ENCODE measurements at regions not wholly inside any gene's neighbourhood (a gene's known extent, or its start where the extent isn't known, plus 50 kb on each side); places are given as distances from the start of the nearest gene placed in this dataset.

GRCh38 chr11:116598556-116598955 is 174.2 kb downstream of the BUD13 start:
- DNase-seq = no peak

DNA sequence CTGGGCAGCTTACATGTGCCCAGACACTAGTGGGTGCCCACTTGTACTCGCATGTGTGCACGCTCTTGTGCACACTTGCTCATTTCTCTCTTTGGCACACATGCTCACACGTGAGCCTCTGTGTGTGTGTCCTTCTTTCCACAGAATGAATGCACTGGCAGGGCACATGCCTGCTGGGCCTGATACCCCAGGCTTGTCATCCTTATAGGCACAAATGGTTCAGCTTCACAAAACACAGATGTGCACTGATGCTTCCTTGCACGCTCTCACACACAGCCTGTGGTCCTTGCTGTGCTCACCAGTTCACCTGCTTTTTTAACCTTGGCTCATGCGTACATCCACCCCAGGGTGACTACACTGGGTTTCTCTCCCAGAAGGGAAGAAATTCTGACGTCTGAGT is 174.8 kb downstream of the BUD13 start:
- no peak for DNase-seq

DNA sequence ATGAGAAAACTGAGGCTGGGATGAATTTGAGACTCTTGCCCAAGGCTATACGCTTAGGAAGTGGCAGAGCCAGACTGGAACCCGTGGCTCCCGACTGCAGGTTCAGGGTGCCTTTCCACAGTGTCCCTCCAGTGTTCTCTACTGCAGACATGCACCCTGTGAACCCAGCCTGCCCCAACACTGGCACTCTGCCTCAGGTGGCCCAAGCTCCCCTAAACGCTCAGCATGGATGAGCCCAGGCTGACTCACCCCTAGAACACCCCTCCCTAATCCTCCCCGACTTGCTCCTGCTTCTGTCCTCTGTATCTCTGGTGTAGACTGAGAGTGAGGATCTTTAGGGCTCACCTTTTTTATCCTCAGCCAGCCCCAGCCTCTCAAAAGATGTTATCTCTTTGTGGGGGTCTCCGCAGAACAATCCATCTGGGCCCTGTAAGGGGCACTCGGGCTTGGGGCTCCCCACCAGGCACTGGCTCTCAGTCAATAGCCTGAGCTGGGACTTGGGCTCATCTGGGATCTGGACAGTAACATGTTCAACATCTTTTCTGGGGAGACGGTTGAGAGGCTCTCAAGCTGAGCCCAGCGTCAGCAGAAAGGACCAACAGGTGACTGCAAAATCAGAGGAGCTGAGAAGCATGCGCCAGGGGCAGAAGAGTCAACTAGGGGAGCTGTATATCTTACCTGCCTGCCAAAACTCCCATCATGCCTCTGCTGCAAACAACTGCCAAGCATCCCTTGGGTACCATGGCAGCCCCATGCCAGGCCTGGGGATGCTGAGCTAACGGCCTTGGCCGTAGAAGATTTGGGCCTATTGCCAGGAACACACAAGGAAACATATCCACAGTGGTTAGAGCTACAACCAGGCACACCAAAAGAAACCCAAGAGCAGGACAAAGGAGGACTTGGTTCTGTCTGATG is 176.2 kb downstream of the BUD13 start:
- no peak for DNase-seq

DNA sequence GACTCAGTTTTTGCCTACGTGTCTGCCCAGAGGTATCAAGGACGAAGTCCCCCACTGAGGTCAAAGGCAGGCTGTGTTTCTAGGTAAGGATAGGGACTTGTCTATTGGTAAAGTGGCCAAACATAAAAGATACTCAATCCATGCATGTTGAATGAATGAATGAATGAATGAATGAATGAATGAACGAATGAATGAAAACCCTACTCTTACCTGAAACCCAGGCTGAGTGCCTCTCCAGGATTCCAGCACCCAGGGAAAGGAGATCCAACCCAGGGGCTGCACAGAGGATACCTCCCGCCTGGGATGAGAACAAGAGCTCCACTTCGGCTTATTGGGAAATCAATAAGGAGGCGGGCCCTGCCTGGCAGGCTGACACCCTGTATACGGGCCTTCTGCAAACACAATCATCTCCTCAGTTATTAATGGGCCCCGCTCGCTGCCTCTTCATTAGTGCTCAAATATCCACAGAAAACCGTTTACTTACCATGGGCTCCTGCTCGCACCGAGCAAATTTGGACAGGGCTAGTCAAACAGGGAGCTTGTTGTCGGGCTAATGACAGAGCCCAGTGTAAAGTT is 177.4 kb downstream of the BUD13 start:
- DNase-seq = no peak

- no peak for DNase-seq
Observed at GRCh38 chr11:116590844-116591570, 181.8 kb downstream of the BUD13 start.

GRCh38 chr11:116589402-116589801 is 183.4 kb downstream of the BUD13 start:
- no peak for DNase-seq

GRCh38 chr11:116586392-116586791 is 186.4 kb downstream of the BUD13 start:
- DNase-seq = no peak

DNA sequence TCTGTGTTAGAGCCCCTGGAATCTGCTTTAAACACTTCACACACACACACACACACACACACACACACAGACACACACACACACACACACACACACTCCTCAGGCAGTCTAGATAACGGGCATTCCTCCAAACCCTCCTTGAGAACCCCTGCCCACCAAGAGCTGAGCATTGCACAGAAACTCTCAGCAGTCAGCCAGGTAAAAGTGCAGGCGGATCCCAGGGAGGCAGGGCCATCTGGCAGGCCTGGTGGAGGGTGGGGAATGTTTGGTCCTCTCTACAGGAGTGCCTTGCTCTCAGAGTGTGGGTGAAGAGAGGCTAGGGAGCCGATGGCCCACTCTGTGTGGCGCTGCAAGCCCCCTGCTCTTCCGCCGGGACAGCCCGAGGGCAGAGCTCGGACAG is 190.2 kb downstream of the BUD13 start:
- no peak for DNase-seq

DNA sequence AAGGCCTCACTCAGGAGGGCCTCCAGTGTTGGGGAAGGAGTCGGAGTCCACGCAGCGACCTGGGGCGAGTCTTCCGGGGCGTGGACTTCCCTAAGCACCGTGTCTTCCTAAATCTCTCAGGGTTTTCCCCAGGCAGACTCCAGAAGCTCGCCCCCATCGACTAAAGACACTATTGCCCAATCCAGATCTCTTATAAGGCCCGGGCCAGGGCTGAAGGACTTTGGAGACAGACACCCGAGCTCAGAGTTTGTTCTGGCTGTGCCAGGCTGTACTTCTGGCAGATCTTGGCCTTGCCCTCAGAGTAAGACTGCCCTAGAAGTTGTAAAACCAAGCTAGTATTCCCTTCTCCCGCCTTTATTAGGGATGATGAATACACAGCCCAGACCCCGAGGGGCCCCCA is 191.4 kb downstream of the BUD13 start:
- DNase-seq = no peak

- no peak for DNase-seq
Observed at GRCh38 chr11:116580799-116581198, 192.0 kb downstream of the BUD13 start.

DNA sequence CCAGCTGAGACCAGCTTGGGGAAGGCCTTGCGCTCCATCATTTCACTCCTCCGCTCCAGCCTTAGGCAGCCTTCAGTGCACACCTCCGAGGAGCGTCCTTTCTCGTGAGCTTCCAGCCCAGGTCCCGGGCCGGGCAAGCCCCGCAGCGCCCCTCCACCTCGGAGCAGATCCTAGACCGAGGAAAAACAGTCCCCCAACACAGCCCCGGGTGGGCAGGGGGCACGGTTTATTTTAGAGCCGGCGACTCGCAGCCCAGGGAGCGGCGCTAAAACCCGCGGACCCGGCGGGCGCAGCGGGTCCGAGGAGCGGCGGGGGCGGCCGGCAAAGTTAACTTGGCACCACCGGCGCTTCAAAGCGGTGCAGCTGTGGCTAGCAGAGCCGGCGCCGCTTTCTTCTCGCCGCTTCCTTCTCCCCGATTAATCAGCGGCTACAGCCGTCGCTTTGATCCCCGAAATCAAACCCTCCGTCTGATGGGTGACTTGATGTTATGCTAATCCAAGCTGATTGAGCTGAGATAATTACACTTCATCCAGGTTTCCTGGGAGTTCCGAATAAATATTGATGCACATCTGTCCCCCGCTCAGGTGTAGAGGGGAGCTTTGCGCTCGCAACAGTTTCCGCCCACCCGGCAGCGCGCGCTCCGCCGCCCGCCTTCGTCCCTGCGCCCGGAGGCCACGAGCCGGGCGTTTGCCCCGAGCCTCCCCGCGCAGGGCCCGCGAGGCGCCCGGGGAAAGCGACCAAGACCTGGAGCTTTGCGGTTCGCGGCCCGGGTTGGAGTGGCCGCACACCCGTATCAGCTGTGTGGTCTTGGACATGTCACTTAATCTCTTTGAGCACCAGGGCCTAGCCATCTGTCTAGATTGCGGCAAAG is 192.7 kb downstream of the BUD13 start:
- DNase-seq = peak; percentile 37

- DNase-seq = no peak
Observed at GRCh38 chr11:116579031-116579653, 193.6 kb downstream of the BUD13 start.

DNA sequence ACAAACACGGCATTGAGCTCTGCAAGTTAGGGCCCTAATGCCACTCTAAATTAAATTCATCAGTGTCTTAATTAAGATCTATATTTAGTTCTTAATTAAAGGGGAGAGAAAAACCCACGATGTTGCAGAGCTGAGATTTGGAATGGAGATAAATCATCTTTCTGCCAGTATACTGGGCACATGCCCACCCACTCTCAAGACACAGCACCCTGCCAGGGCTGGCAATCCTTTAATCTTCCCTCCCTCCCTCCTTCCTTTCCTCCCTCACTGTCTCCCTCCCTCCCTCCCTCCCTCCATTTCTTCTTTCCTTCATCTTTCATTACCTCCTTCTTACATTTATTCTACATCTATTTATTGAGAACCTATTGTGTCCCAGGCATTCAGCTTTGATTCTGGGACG is 194.8 kb downstream of the BUD13 start:
- DNase-seq = no peak

GRCh38 chr11:116577273-116577672 is 195.5 kb downstream of the BUD13 start:
- no peak for DNase-seq

DNA sequence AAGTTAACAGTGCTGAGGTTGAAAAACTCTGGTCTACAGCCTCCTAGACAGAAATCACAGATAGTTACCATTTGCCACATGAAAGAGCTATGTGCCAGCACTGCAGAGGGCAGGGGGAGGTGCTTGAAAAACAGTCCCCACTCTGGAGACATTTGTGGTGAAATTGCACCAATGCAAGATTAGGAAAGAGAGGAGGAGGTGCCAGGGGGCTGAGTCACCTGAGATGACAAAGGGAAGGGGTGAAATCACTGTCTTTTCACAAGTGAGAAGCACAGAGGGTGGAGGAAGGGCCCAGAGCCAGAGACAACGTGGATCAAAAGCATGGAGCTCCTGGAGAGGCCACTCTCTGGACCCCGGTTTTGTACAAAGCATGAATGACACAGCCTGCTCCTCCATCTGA is 196.3 kb downstream of the BUD13 start:
- no peak for DNase-seq

DNA sequence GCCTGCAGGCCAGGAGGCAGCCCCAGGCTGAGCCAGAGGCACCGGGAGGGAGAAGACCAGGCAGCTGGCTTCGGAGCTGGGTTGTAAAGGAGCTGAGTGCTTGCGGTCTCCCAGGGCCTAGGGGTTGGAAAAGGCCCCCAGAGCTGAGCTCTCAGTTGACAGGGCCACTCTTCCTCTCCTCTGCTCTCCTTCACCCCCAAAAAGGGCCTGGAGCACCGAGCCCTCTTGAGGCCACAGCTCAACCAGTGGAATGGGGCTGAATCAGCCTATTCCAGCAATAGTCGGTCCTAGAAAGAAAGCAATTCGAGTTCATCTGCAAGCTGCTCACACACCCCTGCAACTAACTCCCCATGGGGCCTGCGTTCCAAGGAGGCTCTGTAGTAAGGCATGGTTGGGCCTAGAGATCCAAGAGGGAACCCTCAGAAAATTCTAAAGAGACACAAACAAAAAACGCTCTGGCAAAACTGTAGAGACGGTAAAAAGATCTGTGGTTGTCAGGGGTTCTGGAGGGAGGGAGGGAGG is 205.0 kb downstream of the BUD13 start:
- DNase-seq = no peak

- DNase-seq = no peak
Observed at GRCh38 chr11:116563712-116564047, 209.1 kb downstream of the BUD13 start.

DNA sequence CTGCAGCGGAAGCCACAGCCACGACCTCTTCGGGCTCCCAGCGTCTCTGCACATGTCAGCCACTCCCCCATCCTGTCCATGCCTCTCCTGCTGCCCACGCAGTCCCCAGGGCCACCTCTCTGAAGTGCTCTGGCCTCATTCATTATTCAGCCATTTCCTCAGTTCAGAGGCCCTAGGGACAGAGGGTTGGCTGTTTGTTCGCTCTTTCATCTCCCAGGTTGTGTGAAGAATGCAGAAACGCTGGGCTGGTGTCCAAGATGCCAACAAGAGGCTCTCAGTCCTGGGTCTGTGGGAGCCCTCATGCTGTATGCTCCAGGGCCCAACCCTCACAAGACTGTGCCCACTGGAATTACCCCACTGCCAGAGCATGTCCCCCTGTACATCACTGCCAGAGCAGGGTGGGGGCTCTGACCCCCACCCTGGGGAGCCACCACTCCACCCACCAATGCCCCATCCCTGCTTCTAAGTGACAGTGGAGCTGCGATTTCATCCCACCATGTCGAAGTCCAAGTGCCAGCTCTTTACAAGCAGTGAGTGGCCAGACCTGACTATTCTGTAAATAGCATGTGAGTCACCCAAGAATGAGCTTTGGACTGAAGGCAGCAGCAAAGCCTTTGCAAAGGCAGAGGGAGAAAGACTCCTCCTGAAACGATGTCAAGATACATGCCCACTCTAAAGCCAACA is 209.6 kb downstream of the BUD13 start:
- no peak for DNase-seq

GRCh38 chr11:116560589-116560988 is 212.2 kb downstream of the BUD13 start:
- no peak for DNase-seq

GRCh38 chr11:116558504-116559211 is 214.1 kb downstream of the BUD13 start:
- no peak for DNase-seq
